ENCODE measurements at regions not wholly inside any gene's neighbourhood (a gene's known extent, or its start where the extent isn't known, plus 50 kb on each side); places are given as distances from the start of the nearest gene placed in this dataset.
"Not testable (repeated sequence)": the region's sequence is repeated elsewhere in the genome, so short reads cannot be mapped to it uniquely, and the experiment has no call there.

GRCh38 chr2:80969900-80970299 lies 665.3 kb upstream of the LRRTM1 start:
- no peak for ATAC-seq
- no peak for DNase-seq (ENCODE audit: missing footprints)
- intact Hi-C loops (cut with DNase I), result no loop called here

GRCh38 chr2:80968450-80968849 lies 663.9 kb upstream of the LRRTM1 start:
- ATAC-seq (no peak), DNase-seq (ENCODE audit: missing footprints) (no peak)
- intact Hi-C loops (cut with DNase I), result no loop called here

- DNase-seq (ENCODE audit: missing footprints) (no peak), ATAC-seq (no peak)
- intact Hi-C loops (cut with DNase I), result no loop called here
Observed at GRCh38 chr2:80947601-80948130, 643.1 kb upstream of the LRRTM1 start.

DNA sequence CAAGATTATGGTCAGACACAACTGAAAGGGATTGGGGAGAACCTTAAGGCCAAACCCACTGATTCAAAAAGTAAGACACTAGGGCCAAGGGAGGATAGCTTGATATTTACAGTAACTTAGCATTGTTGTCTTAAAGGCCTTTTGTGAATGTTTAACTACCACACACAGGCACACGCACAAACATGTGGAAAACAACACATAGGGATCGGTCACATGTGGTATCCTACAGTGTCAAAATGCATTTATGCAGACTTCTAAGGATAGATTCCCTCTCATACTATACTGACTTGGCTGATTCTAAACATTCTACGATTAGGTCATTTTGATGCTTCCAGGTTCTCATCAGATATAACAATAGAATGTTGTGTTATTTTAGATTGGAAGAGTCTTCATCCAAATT lies 638.9 kb upstream of the LRRTM1 start:
- ATAC-seq (no peak), DNase-seq (ENCODE audit: missing footprints) (no peak)
- intact Hi-C loops (cut with DNase I), result no loop called here

DNA sequence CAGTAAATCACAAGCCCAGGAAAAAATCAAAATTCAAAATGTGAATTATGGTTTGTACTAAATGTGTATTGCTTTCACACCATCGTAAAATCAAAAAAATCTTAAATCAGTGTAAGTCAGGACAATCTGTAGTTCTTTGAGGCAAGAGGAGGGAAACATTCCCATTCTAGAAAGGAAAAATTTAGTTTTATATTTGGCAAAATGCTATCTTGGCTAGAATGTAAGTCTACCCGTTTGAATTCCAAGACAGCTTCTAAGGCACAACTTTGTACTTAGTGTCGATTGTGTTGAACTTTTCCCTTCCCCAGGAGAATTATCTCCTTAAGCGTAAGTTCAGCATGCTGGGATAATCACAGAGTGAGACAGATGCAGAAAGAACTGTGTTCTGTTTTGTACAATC lies 638.2 kb upstream of the LRRTM1 start:
- ATAC-seq (no peak), DNase-seq (ENCODE audit: missing footprints) (no peak)
- intact Hi-C loops (cut with DNase I), result no loop called here

- ATAC-seq, result no peak
- intact Hi-C loops (cut with DNase I), result no loop called here
- no peak for DNase-seq (ENCODE audit: missing footprints)
Observed at GRCh38 chr2:80938463-80938862, 633.9 kb upstream of the LRRTM1 start.

GRCh38 chr2:80931820-80932219 lies 627.3 kb upstream of the LRRTM1 start:
- ATAC-seq; DNase-seq (ENCODE audit: missing footprints); intact Hi-C loops (cut with DNase I): not testable (repeated sequence)

- intact Hi-C loops (cut with DNase I), result no loop called here
- DNase-seq (ENCODE audit: missing footprints) (no peak), ATAC-seq (no peak)
Observed at GRCh38 chr2:80930777-80931176, 626.2 kb upstream of the LRRTM1 start.

DNA sequence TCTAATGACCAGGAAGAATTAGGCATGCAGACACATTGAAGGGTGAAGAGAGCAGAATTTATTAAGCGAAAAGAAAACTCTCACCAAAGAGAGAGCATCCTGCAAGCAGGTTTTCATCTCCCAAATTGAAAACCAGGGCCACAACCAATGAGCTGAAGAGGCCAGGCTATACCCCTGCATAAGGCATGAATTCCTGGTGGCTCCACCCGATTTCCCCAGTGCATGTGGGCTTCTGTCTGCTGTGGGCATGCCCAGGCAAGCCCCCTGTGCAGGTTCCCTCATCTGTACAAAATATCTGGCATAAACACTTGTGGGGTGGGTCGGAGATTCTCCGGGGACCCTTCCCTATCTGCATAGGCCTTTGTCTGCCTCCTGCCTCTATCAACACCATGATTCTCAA lies 621.6 kb upstream of the LRRTM1 start:
- no peak for ATAC-seq
- intact Hi-C loops (cut with DNase I), result no loop called here
- no peak for DNase-seq (ENCODE audit: missing footprints)

DNA sequence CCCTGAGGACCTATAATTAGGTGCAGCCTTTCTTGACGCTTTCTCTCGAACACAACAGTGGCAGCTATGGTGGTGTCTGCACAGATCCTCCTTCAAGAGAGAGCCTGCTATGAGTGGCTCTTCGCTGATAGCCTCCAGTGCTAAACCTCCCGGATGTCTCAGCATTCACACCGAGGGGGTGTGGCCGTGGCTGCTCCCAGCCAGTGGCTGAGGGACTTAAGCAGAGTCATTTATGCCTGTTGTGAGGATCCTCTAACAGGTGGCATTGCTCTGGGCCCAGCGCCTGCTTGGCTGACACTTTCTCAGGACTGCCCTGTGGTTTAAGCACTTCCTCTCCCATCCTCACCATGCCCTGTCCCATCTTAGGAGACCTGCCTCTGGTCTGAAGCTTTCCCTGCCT lies 592.0 kb upstream of the LRRTM1 start:
- DNase-seq (ENCODE audit: missing footprints) (no peak), ATAC-seq (peak; percentile 31)
- intact Hi-C loops (cut with DNase I), result no loop called here

DNA sequence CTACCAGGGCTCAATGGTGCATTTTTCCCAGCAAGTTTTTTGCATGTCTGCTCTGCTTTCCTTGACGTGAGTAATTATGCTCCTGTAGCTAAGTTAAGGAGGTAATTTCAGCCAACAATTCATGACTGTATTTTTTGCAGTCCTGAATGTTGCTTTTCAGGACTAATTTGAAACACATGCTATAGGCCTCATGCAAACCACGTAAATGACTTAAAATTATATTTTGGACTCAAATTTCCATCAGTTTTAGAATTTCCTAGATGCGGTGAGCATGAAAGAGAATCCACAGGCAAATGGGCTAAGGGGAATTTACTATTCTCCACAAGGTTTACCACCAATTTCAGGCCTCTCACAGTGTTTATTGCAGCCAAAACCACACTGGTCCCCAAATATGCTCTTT lies 589.9 kb upstream of the LRRTM1 start:
- DNase-seq (ENCODE audit: missing footprints), result no peak
- ATAC-seq, result no peak

GRCh38 chr2:80893711-80894110 lies 589.2 kb upstream of the LRRTM1 start:
- ATAC-seq, result no peak

More for the DNA sequence above, 589.9 kb upstream of the LRRTM1 start:
- intact Hi-C loops (cut with DNase I), result no loop called here

GRCh38 chr2:80889009-80889408 lies 584.5 kb upstream of the LRRTM1 start:
- intact Hi-C loops (cut with DNase I), result no loop called here
- ATAC-seq (no peak), DNase-seq (ENCODE audit: missing footprints) (no peak)

More at GRCh38 chr2:80893711-80894110, 589.2 kb upstream of the LRRTM1 start:
- DNase-seq (ENCODE audit: missing footprints), result no peak
- intact Hi-C loops (cut with DNase I), result no loop called here

GRCh38 chr2:80887841-80888378 lies 583.4 kb upstream of the LRRTM1 start:
- intact Hi-C loops (cut with DNase I), result no loop called here
- DNase-seq (ENCODE audit: missing footprints) (no peak), ATAC-seq (no peak)

- no peak for ATAC-seq
- intact Hi-C loops (cut with DNase I), result no loop called here
- DNase-seq (ENCODE audit: missing footprints), result no peak
Observed at GRCh38 chr2:80874374-80874773, 569.8 kb upstream of the LRRTM1 start.

GRCh38 chr2:80869858-80870438 lies 565.4 kb upstream of the LRRTM1 start:
- ATAC-seq, result no peak
- no peak for DNase-seq (ENCODE audit: missing footprints)
- intact Hi-C loops (cut with DNase I), result no loop called here

GRCh38 chr2:80863147-80863714 lies 558.7 kb upstream of the LRRTM1 start:
- ATAC-seq, result no peak
- intact Hi-C loops (cut with DNase I), result no loop called here
- no peak for DNase-seq (ENCODE audit: missing footprints)

GRCh38 chr2:80858965-80859364 lies 554.4 kb upstream of the LRRTM1 start:
- DNase-seq (ENCODE audit: missing footprints) (no peak), ATAC-seq (no peak)
- intact Hi-C loops (cut with DNase I), result no loop called here

GRCh38 chr2:80856227-80856626 lies 551.7 kb upstream of the LRRTM1 start:
- ATAC-seq (no peak), DNase-seq (ENCODE audit: missing footprints) (no peak)

DNA sequence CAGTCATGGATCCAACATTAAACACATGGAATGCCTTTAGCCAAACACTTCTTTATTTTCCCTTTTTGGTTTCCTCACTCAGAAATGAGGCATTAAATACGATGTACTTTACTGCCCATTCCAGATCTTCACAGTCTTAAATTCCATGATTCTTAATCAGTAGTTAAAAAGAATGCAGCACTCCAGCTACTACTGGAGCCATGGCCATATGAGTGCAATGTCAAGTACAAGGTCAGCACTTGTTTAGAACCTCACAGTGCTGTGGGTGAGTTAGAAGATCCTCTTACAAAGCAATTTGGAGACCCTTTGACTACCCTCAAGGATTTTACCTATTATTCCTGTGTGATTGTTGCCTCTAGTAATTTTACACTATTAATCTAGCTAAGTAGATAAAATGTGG lies 550.3 kb upstream of the LRRTM1 start:
- ATAC-seq, result no peak
- intact Hi-C loops (cut with DNase I), result no loop called here
- DNase-seq (ENCODE audit: missing footprints), result no peak

More at GRCh38 chr2:80856227-80856626, 551.7 kb upstream of the LRRTM1 start:
- intact Hi-C loops (cut with DNase I), result no loop called here

- no peak for DNase-seq (ENCODE audit: missing footprints)
- no peak for ATAC-seq
- intact Hi-C loops (cut with DNase I), result no loop called here
Observed at GRCh38 chr2:80852808-80853139, 548.2 kb upstream of the LRRTM1 start.
